HG03378 (cell line): ENCODE measurements at regions not wholly inside any gene's neighbourhood (a gene's known extent, or its start where the extent isn't known, plus 50 kb on each side); places are given as distances from the start of the nearest gene placed in this dataset.

Experiments used
- ATAC-seq: cut with Tn5 transposase; IDR thresholded peaks from one replicate; pipeline ENCODE4 v1.9.1; 2021; ENCODE audit warnings: mild to moderate bottlenecking, moderate library complexity; ENCODE audit not compliant: unreplicated experiment

DNA sequence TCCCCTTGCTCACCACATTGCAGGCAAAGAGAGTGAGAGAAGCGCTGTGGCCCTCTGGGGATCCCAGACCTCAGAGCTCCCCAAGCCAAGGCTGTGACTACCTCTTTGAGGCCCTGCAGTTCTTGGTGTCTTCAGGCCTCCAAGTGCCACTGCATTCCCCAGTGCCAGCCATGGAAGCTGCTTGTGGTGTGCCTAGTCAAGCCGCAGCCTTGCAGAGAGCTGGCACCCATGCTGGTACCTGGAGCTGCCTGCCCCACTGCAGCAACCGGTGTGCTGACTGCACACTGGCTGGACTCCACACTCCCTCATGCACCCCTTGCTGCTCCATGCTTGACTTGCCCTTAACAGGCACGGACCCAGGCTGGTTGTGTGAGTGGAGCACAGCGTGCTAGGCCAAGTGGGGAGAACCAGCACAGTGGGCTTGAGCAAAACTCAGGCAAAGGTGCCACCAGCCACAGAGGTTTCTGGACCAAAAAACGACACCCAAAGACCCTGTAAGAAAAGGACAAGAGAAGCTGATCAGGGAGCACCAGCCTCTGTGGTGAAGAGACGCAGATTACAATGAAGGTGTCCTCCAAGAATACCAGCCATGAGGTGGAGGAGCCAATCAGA is 113.5 kb upstream of the TMEM18 start:
- ATAC-seq = no peak

DNA sequence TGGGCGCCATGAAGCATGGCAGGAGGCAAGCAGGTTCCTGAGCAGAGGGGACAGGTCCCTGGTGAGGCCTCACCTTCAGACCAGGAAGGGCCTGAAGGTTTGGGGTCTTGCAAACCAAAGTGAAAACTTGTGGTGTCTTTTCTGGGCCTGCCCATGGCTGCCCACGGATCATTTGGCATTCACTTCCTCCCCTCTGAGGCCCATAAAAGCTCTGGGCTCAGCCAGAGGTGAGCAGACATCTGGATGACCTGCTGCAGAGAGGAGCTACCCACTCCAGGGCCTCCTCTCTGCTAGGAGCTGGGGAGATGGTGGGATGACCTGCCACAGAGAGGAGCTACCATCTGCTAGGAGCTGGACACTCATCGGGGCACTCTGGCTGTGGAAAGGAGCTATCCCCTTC is 112.9 kb upstream of the TMEM18 start:
- no peak for ATAC-seq

DNA sequence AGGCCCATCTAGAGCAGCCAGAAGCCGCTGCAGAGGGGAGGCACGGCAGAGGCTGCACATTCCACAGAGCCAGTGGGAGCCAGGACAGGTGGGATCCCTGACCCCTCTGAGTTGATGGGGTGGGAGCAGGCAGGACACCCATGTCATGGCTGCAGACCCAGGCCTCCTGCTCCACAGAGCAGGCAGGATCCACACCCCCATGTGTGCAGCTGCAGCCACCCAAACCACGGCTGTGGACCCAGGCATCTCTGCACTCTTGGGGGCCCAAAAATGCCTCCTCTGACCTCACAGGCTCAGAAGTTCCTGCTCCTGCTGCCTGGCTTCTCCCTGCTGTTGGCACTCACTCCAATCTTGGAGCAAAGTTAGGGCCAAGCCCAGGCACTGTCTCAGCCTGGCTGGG is 112.3 kb upstream of the TMEM18 start:
- no peak for ATAC-seq

DNA sequence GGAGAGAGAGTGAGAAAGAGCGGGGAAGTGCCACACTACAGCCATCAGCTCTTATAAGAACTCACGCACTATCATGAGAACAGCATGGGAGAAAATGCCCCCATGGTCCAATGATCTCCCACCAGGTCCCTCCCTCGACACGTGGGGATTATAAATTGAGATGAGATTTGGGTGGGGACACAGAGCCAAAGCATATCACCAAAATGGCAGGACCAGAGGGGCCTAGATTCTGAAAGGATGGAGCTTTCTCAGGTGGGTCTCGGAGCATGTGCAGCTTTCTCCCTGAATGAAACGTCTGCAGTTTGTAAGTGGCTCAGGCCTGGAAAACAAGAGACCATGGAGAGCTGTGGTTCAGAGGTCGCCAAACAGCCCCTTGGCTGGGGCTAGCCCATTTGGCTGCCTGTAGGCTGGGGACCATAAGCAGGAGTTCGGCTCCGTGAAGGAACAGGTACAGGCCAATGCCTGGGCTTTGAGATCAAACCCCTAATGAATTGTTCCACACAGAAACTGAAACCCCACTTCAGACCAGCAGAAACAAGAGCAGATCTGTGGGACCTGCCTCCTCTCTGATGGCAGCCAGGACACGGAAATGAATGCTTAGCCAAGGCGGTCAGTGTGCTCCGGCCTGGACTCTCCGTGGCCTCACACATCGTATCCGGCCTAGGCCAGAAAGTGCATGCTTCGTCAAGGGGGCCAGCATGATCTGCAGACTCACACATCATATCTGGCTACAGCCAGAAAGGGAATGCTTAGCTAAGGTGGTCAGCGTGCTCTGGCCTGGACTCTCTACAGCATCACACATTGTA is 111.2 kb upstream of the TMEM18 start:
- ATAC-seq = no peak

DNA sequence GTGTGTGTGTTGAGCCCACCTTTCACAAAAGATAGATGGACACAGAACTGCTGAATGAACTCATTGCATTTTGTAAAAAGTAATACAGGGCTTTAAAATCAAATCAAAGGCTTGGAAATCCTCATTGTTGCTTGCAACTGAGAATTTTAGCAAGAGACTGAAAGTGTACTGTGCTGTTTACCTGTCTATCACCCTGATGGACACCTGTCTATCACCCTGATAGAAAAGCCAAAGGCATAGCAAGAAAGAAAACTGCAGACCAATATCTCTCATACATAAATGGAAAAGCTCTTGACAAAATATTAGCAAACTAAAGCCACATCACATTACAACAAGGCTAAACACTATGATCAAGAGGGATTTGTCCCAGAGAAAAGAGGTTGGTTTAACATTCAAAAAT is 107.5 kb upstream of the TMEM18 start:
- ATAC-seq = no peak

DNA sequence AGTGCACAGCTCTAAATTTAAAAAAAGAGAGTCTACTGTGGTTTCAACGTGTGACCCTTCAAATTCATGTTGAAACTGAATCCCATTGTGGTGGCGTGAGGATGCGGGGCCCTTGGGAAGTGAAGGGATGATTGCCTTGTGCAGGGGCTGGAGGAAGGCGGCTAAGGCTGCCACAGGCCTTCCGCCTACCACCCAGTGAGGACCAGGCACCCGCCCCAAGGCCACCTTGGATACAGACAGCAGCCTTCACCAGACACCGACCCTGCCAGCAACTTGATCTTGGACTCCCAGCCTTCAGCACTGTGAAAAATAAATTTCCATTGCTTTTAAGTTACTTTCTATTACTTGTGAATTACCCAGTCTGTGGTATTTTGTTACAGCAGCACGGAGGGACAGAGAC is 103.4 kb upstream of the TMEM18 start:
- no peak for ATAC-seq

DNA sequence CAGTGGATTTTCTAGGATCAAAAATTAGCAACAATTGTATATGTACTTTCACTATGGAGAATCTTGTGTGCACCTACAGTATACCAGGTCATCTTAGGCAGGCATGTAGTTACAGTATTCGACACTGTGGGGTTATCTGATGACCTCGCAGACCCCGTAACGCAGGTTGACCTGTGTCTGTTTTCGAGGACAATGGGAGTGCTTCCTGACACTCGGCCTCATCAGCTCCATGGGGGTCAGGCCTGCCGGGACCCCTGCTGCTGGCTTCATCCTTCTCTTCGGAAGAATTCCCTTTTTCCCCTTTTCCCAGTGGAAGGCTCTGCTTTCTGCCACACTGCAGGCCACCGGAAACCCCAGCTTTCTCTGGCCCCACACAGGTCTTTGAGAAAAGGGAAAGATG is 102.8 kb upstream of the TMEM18 start:
- ATAC-seq = no peak

DNA sequence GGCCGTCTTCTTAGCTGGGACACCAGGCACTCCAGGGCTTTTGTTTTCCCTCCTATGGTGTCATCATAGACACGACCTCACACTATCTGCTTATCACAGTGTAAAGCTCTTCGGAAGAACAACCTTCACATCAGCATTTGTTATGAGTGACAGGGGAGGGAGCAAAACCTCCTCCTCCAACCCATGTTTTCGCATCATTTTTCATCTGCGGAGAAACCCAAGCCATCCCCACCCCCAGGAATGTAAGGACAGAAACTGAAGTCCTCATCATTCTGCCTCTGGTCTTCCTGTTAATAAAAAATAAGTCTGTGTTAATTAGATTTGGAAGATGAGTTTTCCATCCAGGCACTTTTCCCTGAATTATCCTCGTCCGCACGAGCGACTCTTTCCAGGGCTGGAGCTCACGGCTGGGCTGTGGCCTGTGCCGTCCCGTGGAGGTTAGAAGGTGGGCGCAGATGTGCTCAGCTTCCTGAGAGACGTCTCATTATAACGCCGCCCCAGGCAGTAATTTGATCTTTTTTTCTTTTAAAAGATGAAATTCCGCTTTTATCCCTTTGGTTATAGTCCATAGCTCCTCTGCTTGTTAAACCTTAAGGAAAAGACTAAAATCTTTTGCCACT is 101.6 kb upstream of the TMEM18 start:
- no peak for ATAC-seq

DNA sequence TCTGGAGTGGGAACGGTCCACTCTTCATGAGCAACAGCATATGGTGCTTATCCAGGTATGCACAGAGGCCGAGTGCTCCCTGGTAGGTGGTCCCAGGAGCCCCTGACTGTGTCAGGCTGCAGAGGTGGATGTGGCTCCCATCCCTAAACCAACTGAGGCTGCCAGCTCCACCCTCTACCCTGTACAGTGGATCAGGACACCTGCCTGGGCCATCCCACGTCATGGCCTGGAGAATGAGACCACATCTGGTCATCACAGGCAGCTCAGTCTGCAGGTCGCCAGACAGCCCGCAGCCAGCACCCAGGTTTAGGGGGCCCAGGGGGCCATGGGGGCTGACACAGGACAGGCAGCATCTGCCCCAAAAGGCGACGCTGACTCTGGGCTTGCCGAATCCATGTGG is 100.3 kb upstream of the TMEM18 start:
- ATAC-seq = no peak

DNA sequence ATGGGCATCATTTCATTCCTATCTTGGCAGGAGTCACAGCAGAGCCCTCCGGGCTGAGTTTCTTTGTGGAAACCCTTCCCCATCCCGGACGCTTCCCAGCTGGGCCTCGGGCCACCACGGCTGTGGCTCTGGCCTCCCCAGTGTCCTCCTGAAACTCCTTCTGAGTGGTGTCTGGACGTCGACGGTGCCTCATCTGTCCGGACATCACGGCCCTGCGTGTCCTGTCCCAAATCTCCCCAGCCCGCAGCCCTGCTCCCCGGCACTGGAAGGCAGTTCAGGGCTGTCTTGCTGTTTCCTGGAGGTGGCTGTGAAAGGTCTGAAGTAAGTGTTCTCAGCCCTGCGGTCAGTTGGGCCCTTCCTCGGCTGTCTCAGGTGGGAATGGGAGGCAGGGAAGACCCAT is 99.8 kb upstream of the TMEM18 start:
- ATAC-seq = no peak

DNA sequence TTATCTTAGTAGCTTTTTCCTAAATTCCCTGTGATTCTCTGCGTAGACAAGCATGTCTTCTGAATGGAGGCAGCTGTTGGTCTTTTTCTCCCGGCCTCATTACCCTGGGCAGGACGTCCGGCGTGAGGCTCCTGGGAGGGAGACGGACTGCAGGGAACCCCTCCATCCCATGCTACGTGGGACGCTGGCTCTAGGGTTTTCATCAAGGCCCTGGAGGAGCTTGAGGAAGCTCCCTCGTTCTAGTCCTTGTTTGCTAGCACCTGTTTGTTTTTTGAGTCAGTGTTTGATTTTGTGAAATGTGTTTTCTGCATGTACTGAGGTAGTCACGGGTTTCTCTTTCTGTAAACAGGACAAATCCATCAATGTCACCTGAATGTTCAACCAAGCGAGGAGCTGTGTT is 99.3 kb upstream of the TMEM18 start:
- ATAC-seq = no peak

DNA sequence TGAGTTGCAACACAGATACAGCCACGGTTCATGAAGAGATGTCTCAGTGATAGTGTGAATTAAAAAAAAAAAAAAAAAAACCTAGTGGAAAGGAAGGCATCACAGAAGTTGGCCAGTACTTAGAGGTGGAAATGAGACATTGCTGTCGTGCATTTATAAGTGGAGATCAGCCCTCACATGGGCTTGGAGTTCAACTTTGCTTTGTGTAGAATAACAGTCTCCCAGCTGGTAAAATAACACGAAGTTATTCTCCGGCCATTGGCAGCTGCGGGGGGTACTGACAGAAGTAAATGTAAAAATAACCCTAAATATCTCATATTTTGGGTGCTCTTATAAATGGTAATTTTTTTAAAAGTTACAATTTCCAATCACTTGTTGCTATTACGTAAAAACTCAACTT is 98.8 kb upstream of the TMEM18 start:
- ATAC-seq = no peak

DNA sequence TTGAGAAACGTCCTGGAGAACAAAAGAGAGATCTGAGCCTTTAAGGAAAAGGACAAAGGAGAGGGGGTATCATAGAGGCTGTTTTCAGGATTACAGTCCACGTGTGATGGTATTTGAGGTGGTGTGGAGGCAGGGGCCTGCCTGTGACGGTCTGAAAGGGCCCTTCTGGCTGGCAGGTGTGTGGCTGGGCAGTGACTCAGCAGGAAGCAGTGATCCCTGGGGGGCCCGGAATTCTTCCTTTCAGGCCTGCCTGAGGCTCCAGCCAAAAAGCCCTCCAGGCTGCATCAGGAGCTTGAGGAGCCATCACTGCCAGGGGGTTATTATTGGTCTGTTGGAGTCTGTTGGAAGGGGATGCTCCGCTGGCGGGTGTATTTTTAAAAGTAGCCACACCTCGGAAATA is 97.2 kb upstream of the TMEM18 start:
- ATAC-seq = no peak

DNA sequence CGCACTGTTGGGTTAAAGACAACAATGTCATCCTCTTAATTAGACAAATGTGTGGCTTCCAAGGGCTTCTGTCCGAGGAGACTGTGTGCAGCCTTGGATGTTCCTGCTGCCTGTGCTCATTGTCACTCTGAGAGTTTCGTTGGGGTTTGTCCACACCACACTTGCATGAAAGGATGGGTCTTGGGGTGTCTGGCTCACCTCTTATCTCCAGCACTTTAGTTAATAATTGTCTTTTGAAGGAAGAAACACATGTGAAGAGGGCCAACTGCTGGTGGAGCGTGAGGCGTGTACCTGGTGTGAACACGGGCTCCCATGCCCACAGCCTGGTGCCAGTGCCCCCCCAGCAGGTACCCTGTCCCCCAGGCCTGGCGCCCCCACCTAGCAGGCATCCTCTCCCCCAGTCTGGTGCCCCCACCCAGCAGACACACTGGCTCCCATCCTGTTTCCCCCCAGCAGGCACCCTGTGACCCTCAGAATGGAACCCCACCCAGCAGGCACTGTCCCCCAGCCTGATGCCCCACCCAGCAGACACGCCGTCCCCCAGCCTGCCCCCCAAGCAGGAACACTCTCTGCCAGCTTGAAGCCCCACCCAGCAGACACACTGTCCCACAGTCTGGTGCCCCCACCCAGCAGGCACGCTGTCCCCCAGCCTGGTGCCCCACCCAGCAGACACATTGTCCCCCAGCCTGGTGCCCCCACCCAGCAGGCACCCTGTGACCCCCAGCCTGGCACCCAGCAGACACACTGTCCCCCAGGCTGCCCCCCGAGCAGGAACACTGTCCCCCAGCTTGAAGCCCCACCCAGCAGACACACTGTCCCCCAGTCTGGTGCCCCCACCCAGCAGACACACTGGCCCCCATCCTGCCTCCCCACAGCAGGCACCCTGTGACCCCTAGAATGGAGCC is 96.3 kb upstream of the TMEM18 start:
- ATAC-seq = no peak

DNA sequence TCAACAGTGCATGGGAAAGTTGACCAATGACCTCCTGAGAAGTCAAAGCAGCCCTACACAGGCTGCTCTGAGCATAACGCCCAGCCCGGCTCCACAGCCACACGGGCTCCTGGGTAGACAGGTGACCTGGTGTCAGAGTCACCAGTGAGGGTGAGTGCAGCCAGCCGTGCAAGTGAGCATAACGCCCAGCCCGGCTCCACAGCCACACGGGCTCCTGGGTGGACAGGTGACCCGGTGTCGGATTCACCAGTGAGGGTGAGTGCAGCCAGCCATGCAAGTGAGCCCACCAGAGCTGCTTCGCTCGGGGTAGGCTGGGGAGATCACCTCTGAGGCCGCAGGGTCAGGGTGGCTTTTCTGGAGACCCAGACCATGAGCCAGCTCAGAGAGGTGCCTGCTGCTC is 94.3 kb upstream of the TMEM18 start:
- no peak for ATAC-seq

DNA sequence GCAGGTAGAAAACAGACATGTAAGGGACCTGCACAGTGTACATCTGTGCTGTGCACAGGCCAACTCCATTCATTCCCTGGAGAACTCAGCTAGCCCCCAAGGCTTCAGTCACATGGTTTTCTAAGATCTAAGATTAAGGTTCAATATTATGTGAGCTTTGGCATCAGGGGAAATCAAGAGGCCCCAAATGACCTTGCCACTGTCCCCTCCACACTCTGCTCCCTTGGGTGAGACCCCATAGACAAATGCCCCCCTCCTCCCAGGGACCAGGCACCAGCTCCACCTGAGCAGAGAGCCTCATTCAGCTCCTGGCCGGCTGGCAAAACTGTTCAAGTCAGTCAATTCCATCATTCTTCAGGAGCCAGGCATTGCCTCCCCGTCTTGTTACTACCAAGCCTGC is 93.6 kb upstream of the TMEM18 start:
- no peak for ATAC-seq

DNA sequence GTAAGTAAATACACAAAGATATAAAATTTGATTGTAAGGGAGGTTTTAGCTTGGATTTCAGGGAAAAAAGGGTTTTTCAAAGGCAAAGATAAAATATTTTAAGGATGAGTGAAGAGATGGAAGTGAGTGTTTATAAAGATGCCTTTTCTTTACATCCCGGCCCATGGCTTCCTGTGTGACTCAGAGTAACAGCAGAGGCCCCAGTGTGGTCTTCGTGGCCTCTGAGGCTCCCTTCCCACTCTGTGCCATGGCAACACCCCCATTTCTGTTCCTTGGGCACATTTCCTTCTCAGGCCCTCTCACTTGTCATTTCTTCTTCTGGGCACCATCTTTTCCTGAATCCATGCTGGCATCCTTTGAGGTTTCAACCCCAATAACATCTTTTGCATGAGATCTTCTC is 92.6 kb upstream of the TMEM18 start:
- ATAC-seq = no peak

DNA sequence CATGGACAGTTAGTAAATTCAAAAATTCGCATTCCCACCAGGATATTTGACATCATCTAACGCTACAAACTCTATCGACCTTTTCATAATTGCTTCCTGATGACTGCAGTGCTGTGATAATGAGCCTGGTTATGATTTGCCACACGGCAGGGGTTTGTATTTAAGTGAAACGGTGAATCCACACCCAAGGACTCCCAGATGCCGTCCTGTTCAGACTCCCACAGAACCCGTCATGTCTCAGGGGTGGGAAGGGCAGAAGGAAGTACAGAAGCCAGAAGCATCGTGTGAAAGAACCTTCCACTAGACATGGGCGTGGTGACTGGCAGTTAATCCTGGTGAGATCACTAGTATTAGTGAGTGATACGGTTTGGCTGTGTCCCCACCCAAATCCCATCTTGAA is 91.2 kb upstream of the TMEM18 start:
- ATAC-seq = no peak

DNA sequence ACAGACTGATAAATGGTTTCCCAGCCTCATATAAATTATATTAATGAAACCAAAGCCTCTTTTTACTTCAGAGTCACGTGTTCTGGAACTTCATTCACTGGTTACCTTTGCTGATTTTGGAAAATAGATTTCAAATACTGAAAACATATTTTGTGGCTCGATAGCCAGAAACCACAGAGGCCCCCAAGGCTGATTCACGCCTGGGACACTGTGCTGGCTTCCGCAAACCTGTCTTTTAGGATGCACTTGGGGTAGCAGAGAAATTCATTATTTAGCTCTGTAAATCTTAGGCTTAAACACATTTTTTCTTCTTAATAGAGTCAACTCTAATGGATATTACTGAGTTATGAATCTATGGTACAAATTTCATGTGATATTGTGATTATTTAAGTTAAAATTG is 90.7 kb upstream of the TMEM18 start:
- ATAC-seq = no peak

DNA sequence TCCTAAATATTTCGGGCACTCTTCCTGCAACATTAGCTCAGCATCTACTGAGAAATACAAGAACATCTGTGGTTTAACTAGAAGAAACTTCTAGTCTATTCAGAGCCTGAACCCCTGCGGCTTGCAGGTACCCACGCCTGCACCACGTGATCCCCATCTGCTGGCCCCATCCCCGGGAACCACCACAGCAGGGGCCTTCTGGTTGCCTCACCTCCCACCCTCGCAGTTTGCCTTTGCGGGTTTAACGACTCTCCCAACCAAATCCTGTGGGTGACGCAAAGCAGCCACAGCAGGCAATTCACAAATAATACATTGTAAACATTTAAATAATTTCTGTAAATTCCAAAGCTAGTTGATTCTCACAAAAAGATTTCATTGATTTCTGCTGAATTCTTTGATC is 90.2 kb upstream of the TMEM18 start:
- ATAC-seq = no peak

DNA sequence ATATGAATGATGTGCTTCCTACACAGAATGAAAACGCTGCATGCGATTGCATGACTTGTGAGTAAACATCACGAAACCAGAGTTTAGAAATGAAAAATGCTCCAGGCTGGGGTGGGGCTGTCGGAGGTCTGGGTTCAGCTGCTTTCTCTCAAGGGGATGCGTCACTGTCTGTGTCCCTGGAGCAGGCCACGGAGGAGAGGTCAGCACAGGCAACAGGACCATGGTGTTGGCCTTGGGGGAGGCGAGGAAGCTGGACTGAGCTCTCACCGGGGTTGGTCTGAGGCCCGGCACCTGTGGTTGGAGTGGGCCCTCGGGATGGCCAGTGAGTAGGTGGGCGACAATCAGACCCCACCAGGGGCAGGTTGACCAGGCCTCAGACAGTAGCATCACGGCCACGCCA is 89.0 kb upstream of the TMEM18 start:
- ATAC-seq = no peak
